ENCODE measurements at regions not wholly inside any gene's neighbourhood (a gene's known extent, or its start where the extent isn't known, plus 50 kb on each side); places are given as distances from the start of the nearest gene placed in this dataset.

DNA sequence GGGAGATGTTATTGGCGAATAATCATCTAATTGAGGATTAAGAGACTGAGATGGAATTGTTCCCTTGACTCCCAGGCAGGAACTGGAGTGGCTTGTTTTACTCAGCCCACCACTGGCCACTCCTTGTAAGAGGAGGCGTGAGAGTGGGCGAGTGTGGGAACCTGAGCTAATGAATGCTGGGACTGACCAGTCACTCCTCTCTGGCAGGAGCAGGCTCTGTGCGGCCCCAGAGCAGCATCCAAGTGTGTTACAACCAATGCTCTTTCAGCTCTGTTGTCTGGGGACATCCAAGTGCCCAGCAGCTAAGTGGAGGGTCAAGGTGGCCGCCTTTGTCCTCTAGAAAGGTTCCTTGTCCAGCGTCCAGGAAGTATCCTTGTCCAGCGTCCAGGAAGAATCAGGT, 739.9 kb downstream of the CDH8 start:
- Histone ChIP-seq H3K27ac (ENCODE audit: low read length) (no peak overlapping the region), H3K9ac (ENCODE audit: low read length) (no peak overlapping the region), H3K4me3 (ENCODE audit: low read length) (no peak overlapping the region), H3K36me3 (ENCODE audit: insufficient read depth, low read length) (no peaks in the 10 kb centered on the region), H3K79me2 (replicated peaks; ENCODE audit: insufficient read depth, low read length) (no peaks in the 10 kb centered on the region), H3F3A (ENCODE audit: insufficient read depth, low read length, poor library complexity, severe bottlenecking) (no peaks in the 10 kb centered on the region), H3K9me3 (ENCODE audit: low read length) (no peaks in the 10 kb centered on the region), H3K27me3 (ENCODE audit: insufficient read depth, low read depth, low read length) (no peaks in the 10 kb centered on the region), H4K20me1 (ENCODE audit: insufficient read depth) (no peaks in the 10 kb centered on the region), H3K9me2 (ENCODE audit: insufficient read depth, low read length) (no peaks in the 10 kb centered on the region), H2AFZ (ENCODE audit: low read depth, low read length) (no peak overlapping the region), H3K4me2 (ENCODE audit: low read length) (no peak overlapping the region)
- TF ChIP-seq, protein P1, sequence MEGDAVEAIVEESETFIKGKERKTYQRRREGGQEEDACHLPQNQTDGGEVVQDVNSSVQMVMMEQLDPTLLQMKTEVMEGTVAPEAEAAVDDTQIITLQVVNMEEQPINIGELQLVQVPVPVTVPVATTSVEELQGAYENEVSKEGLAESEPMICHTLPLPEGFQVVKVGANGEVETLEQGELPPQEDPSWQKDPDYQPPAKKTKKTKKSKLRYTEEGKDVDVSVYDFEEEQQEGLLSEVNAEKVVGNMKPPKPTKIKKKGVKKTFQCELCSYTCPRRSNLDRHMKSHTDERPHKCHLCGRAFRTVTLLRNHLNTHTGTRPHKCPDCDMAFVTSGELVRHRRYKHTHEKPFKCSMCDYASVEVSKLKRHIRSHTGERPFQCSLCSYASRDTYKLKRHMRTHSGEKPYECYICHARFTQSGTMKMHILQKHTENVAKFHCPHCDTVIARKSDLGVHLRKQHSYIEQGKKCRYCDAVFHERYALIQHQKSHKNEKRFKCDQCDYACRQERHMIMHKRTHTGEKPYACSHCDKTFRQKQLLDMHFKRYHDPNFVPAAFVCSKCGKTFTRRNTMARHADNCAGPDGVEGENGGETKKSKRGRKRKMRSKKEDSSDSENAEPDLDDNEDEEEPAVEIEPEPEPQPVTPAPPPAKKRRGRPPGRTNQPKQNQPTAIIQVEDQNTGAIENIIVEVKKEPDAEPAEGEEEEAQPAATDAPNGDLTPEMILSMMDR (IDR thresholded peaks at IDR 0.05; ENCODE audit: poor library complexity, severe bottlenecking), result no peak
- TF ChIP-seq SMC3 (conservative IDR thresholded peaks at IDR 0.05; ENCODE audit: poor library complexity) (no peak), TAF1 (IDR thresholded peaks at IDR 0.05; ENCODE audit: low read depth) (no peak), POLR2AphosphoS5 (IDR thresholded peaks at IDR 0.05) (no peak)

DNA sequence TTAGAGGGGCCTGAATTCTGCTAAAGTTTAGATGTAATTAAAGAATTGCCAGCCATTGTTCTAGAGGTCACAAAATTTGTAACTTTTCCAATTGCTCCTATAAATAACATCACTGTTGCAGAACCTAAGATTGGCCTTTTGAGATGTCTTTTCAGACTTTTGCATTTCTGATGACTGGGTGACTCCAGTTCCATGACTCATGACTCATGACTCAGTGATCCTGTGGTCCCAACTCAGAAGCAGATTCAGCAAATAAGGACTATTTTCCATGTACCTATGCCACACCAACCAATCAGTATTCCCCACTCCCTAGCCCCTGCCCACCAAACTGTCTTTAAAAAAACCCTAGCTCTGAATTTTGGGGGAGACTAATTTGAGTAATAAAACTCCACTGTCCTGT, 740.9 kb downstream of the CDH8 start:
- TF ChIP-seq POLR2AphosphoS5 (IDR thresholded peaks at IDR 0.05) (no peak), EZH2 (IDR thresholded peaks at IDR 0.05; ENCODE audit: borderline replicate concordance, insufficient read depth, low read length, poor library complexity, severe bottlenecking) (no peak), MXI1 (conservative IDR thresholded peaks at IDR 0.05; ENCODE audit: poor library complexity, severe bottlenecking) (no peak), SMC3 (conservative IDR thresholded peaks at IDR 0.05; ENCODE audit: poor library complexity) (no peak)
- TF ChIP-seq, protein P2, sequence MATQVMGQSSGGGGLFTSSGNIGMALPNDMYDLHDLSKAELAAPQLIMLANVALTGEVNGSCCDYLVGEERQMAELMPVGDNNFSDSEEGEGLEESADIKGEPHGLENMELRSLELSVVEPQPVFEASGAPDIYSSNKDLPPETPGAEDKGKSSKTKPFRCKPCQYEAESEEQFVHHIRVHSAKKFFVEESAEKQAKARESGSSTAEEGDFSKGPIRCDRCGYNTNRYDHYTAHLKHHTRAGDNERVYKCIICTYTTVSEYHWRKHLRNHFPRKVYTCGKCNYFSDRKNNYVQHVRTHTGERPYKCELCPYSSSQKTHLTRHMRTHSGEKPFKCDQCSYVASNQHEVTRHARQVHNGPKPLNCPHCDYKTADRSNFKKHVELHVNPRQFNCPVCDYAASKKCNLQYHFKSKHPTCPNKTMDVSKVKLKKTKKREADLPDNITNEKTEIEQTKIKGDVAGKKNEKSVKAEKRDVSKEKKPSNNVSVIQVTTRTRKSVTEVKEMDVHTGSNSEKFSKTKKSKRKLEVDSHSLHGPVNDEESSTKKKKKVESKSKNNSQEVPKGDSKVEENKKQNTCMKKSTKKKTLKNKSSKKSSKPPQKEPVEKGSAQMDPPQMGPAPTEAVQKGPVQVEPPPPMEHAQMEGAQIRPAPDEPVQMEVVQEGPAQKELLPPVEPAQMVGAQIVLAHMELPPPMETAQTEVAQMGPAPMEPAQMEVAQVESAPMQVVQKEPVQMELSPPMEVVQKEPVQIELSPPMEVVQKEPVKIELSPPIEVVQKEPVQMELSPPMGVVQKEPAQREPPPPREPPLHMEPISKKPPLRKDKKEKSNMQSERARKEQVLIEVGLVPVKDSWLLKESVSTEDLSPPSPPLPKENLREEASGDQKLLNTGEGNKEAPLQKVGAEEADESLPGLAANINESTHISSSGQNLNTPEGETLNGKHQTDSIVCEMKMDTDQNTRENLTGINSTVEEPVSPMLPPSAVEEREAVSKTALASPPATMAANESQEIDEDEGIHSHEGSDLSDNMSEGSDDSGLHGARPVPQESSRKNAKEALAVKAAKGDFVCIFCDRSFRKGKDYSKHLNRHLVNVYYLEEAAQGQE (IDR thresholded peaks at IDR 0.05; ENCODE audit: borderline replicate concordance), result no peak
- Histone ChIP-seq H3K9me3 (ENCODE audit: low read length) (no peaks in the 10 kb centered on the region), H3K9ac (ENCODE audit: low read length) (no peak overlapping the region), H3K27me3 (ENCODE audit: insufficient read depth, low read depth, low read length) (no peaks in the 10 kb centered on the region), H3K79me2 (replicated peaks; ENCODE audit: insufficient read depth, low read length) (no peaks in the 10 kb centered on the region), H3K9me2 (ENCODE audit: insufficient read depth, low read length) (no peaks in the 10 kb centered on the region), H3K36me3 (ENCODE audit: insufficient read depth, low read length) (no peaks in the 10 kb centered on the region), H3K27ac (ENCODE audit: low read length) (no peak overlapping the region), H3K4me3 (ENCODE audit: low read length) (no peak overlapping the region), H2AFZ (ENCODE audit: low read depth, low read length) (no peak overlapping the region), H4K20me1 (ENCODE audit: insufficient read depth) (no peaks in the 10 kb centered on the region), H3K4me2 (ENCODE audit: low read length) (no peak overlapping the region), H3F3A (ENCODE audit: insufficient read depth, low read length, poor library complexity, severe bottlenecking) (no peaks in the 10 kb centered on the region)

DNA sequence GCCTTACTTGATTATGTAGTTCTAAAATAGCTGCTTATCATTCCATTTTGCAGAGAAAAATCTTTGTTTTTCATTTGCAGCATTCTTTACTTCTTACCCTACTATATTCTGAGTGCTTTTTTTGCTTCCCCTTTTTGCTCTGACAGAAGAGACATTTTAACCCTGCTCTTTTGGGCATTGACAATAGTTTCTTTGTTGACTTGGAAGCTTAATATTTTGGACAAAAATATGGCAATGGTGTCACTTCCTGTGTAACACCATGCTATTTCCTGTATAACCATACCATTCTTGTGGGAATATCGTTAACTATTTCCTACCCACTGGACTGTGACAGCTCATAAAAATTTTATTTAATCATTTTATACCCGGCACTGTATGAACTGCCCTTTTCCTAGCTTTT, 747.1 kb downstream of the CDH8 start:
- Histone ChIP-seq H4K20me1 (ENCODE audit: insufficient read depth) (no peaks in the 10 kb centered on the region), H3K27me3 (ENCODE audit: insufficient read depth, low read depth, low read length) (no peaks in the 10 kb centered on the region), H3K4me3 (ENCODE audit: low read length) (no peak overlapping the region), H3K79me2 (replicated peaks; ENCODE audit: insufficient read depth, low read length) (no peaks in the 10 kb centered on the region), H2AFZ (ENCODE audit: low read depth, low read length) (no peak overlapping the region), H3F3A (ENCODE audit: insufficient read depth, low read length, poor library complexity, severe bottlenecking) (no peaks in the 10 kb centered on the region), H3K36me3 (ENCODE audit: insufficient read depth, low read length) (no peaks in the 10 kb centered on the region), H3K9me3 (ENCODE audit: low read length) (no peaks in the 10 kb centered on the region), H3K4me2 (ENCODE audit: low read length) (no peak overlapping the region), H3K27ac (ENCODE audit: low read length) (no peak overlapping the region), H3K9ac (ENCODE audit: low read length) (no peak overlapping the region), H3K9me2 (ENCODE audit: insufficient read depth, low read length) (no peaks in the 10 kb centered on the region)
- TF ChIP-seq SMC3 (conservative IDR thresholded peaks at IDR 0.05; ENCODE audit: poor library complexity) (no peak), TAF1 (IDR thresholded peaks at IDR 0.05; ENCODE audit: low read depth) (no peak), RAD21 (conservative IDR thresholded peaks at IDR 0.05) (no peak), EP300 (conservative IDR thresholded peaks at IDR 0.05; ENCODE audit: poor library complexity, severe bottlenecking) (no peak), MXI1 (conservative IDR thresholded peaks at IDR 0.05; ENCODE audit: poor library complexity, severe bottlenecking) (no peak), POLR2AphosphoS5 (IDR thresholded peaks at IDR 0.05) (no peak)
- TF ChIP-seq, protein P1 (IDR thresholded peaks at IDR 0.05; ENCODE audit: poor library complexity, severe bottlenecking), result no peak
- TF ChIP-seq, protein P2 (IDR thresholded peaks at IDR 0.05; ENCODE audit: borderline replicate concordance), result no peak

Data from neural cell (in vitro differentiated cells).